CD14-positive monocyte (primary cell): ENCODE measurements at regions not wholly inside any gene's neighbourhood (a gene's known extent, or its start where the extent isn't known, plus 50 kb on each side); places are given as distances from the start of the nearest gene placed in this dataset.

Experiments used
- DNase-seq, 3 donors: peaks; one replicate each; pipeline ENCODE4 v3.0.0-alpha.2; 2011 to 2022
- H2AFZ ChIP-seq: 2 replicates; pipeline ENCODE4 v1.6.0; 2012; ENCODE audit warnings: mild to moderate bottlenecking, low read depth, low read length, inconsistent platforms; ENCODE audit not compliant: insufficient read depth, poor library complexity, severe bottlenecking
- H3K27ac ChIP-seq, 2 donors: 1 replicate in 1 of 2; 2 replicates in 1 of 2; pipeline ENCODE4 v1.5.1; 2012 to 2013; ENCODE audit warnings: low read length in 2 of 2, control low read depth in 1 of 2, inconsistent platforms in 1 of 2, low read depth in 1 of 2, mild to moderate bottlenecking in 1 of 2
- H3K27me3 ChIP-seq, 2 donors: one replicate each; pipeline versions ENCODE4 v1.6.0 to v1.6.1; 2011 to 2013; ENCODE audit warnings: low read length in 2 of 2; ENCODE audit not compliant: control insufficient read depth in 2 of 2, insufficient read depth in 2 of 2
- H3K36me3 ChIP-seq, 2 donors: replicated peaks in 1 of 2; 1 replicate in 1 of 2; 2 replicates in 1 of 2; pipeline versions ENCODE4 v1.5.1 to v1.6.1; 2012 to 2013; ENCODE audit warnings: low read length in 2 of 2, control low read depth in 1 of 2, inconsistent platforms in 1 of 2, mild to moderate bottlenecking in 1 of 2; ENCODE audit not compliant: insufficient read depth in 2 of 2, control insufficient read depth in 1 of 2
- H3K4me1 ChIP-seq, 2 donors: 1 replicate in 1 of 2; 2 replicates in 1 of 2; pipeline versions ENCODE4 v1.5.1 to v1.6.1; 2012 to 2013; ENCODE audit warnings: low read length in 2 of 2, control low read depth in 1 of 2, inconsistent platforms in 1 of 2, mild to moderate bottlenecking in 1 of 2, moderate library complexity in 1 of 2; ENCODE audit not compliant: insufficient read depth in 2 of 2, control insufficient read depth in 1 of 2
- H3K4me2 ChIP-seq: replicated peaks from 2 replicates; pipeline ENCODE3; 2012; ENCODE audit warnings: low read length, moderate library complexity, mild to moderate bottlenecking; ENCODE audit not compliant: poor library complexity, severe bottlenecking; ENCODE audit errors: extremely low read depth
- H3K4me3 ChIP-seq, 3 experiments: fragments of 200-600 bp in 1 of 3; sonication (generic) in 1 of 3; replicated peaks in 1 of 3; 1 replicate in 2 of 3; 2 replicates in 1 of 3; pipeline ENCODE4 v1.5.1; 2011 to 2013; ENCODE audit warnings: low read length in 3 of 3, mild to moderate bottlenecking in 3 of 3, control low read depth in 2 of 3, low read depth in 2 of 3, inconsistent platforms in 1 of 3, moderate library complexity in 1 of 3
- H3K79me2 ChIP-seq: 2 replicates; pipeline ENCODE4 v1.6.0; 2012; ENCODE audit warnings: mild to moderate bottlenecking, control low read depth, inconsistent platforms, low read length, moderate library complexity; ENCODE audit not compliant: insufficient read depth
- H3K9ac ChIP-seq: 2 replicates; pipeline ENCODE4 v1.6.0; 2017; ENCODE audit warnings: low read length, mild to moderate bottlenecking; ENCODE audit not compliant: insufficient read depth, poor library complexity, severe bottlenecking
- H3K9me3 ChIP-seq, 2 donors: replicated peaks in 1 of 2; 1 replicate in 1 of 2; 2 replicates in 1 of 2; pipeline versions ENCODE4 v1.5.1 to v1.6.1; 2012 to 2013; ENCODE audit warnings: low read length in 2 of 2, control low read depth in 1 of 2; ENCODE audit not compliant: control insufficient read depth in 1 of 2, insufficient read depth in 1 of 2
- H4K20me1 ChIP-seq: 2 replicates; pipeline ENCODE4 v1.6.0; 2012; ENCODE audit warnings: mild to moderate bottlenecking, low read length, control low read depth, moderate library complexity; ENCODE audit not compliant: insufficient read depth
- H3K27ac Mint-ChIP-seq, 7 donors: one replicate each; pipeline ENCODE4 v1.8.0; 2020; ENCODE audit warnings: mild to moderate bottlenecking in 7 of 7, mixed read lengths in 7 of 7, moderate library complexity in 6 of 7, inconsistent platforms in 2 of 7
- H3K27me3 Mint-ChIP-seq, 3 donors: one replicate each; pipeline ENCODE4 v1.8.0; 2021 to 2022; ENCODE audit warnings: low read depth in 3 of 3, mild to moderate bottlenecking in 3 of 3, mixed read lengths in 3 of 3, moderate library complexity in 3 of 3, inconsistent platforms in 1 of 3
- H3K36me3 Mint-ChIP-seq, 2 donors: one replicate each; pipeline ENCODE4 v1.8.0; 2020; ENCODE audit warnings: mixed read lengths in 2 of 2, inconsistent platforms in 1 of 2, mild to moderate bottlenecking in 1 of 2
- H3K4me1 Mint-ChIP-seq: one replicate; pipeline ENCODE4 v1.8.0; 2020; ENCODE audit warnings: mild to moderate bottlenecking, mixed read lengths
- H3K4me3 Mint-ChIP-seq, 2 donors: one replicate each; pipeline ENCODE4 v1.8.0; 2020; ENCODE audit warnings: mild to moderate bottlenecking in 2 of 2, mixed read lengths in 2 of 2, moderate library complexity in 1 of 2
- H3K9me3 Mint-ChIP-seq, 7 donors: one replicate each; pipeline ENCODE4 v1.8.0; 2020 to 2022; ENCODE audit warnings: mixed read lengths in 7 of 7, mild to moderate bottlenecking in 6 of 7, moderate library complexity in 6 of 7, inconsistent platforms in 2 of 7
- CTCF ChIP-seq: fragments of 200-600 bp; IDR thresholded peaks from one replicate; pipeline ENCODE4 v1.8.0; 2022; ENCODE audit warnings: antibody characterized with exemption, mild to moderate bottlenecking
- WGBS: methylation state at CpG from one replicate; pipeline ENCODE4 v1.1.5; 2013; ENCODE audit warnings: missing lambda C conversion rate; ENCODE audit not compliant: insufficient coverage; 5-methylcytosine and 5-hydroxymethylcytosine counted together
- intact Hi-C, 2 donors: fragments of 100-400 bp; cut with micrococcal nuclease; formaldehyde crosslinking; loops; one replicate each; pipeline versions ENCODE4 v1.15.0 to v1.15.1; 2023

GRCh38 chr18:62457877-62458276 is 64.9 kb upstream of the ZCCHC2 start:
- intact Hi-C loops = loop anchor here in 1 of 2 donors (10.0 kb wide), 1 partner anchor 67 kb away; the partner anchor contains the start of gene ZCCHC2
- Mint-ChIP-seq H3K4me1 (peaks cover 41% of the 10 kb centered on the region), H3K27ac (no peak overlapping the region), H3K36me3 (peaks cover 0 to 3% of the 10 kb centered on the region in 2 donors), H3K4me3 (no peak overlapping the region), H3K27me3 (peaks cover 0 to 4% (median 0%) of the 10 kb centered on the region in 3 donors), H3K9me3 (peaks cover 0 to 3% (median 0%) of the 10 kb centered on the region in 7 donors)
- Histone ChIP-seq H3K27me3 (no peaks in the 10 kb centered on the region), H3K27ac (no peak overlapping the region), H3K4me2 (no peak overlapping the region), H3K9me3 (no peaks in the 10 kb centered on the region), H3K4me1 (peaks cover 46 to 62% of the 10 kb centered on the region in 2 donors), H3K36me3 (no peaks in the 10 kb centered on the region), H3K79me2 (no peaks in the 10 kb centered on the region), H4K20me1 (no peaks in the 10 kb centered on the region), H3K9ac (no peak overlapping the region), H2AFZ (no peak overlapping the region), H3K4me3 (no peak overlapping the region)
- no peak for DNase-seq
- 83% methylated on average over 1 of the region's 3 CpGs for WGBS
- no peak for TF ChIP-seq CTCF

GRCh38 chr18:62458346-62458745 is 64.5 kb upstream of the ZCCHC2 start:
- Histone ChIP-seq H3K4me3 (no peak overlapping the region), H3K4me2 (no peak overlapping the region), H3K27me3 (no peaks in the 10 kb centered on the region), H4K20me1 (no peaks in the 10 kb centered on the region), H3K27ac (no peak overlapping the region), H3K9ac (no peak overlapping the region), H3K9me3 (no peaks in the 10 kb centered on the region), H2AFZ (peak overlapping the region; percentile 55), H3K79me2 (no peaks in the 10 kb centered on the region), H3K36me3 (no peaks in the 10 kb centered on the region), H3K4me1 (peaks cover 41 to 58% of the 10 kb centered on the region in 2 donors)
- intact Hi-C loops = loop anchor here in 1 of 2 donors (10.0 kb wide), 1 partner anchor 66 kb away; the partner anchor contains the start of gene ZCCHC2
- WGBS = no CpG with 5 or more reads among the region's 2 CpGs
- Mint-ChIP-seq H3K4me3 (no peak overlapping the region), H3K27ac (no peak overlapping the region), H3K4me1 (peaks cover 39% of the 10 kb centered on the region), H3K27me3 (peaks cover 0 to 4% (median 0%) of the 10 kb centered on the region in 3 donors), H3K9me3 (peaks cover 0 to 3% (median 0%) of the 10 kb centered on the region in 7 donors), H3K36me3 (peaks cover 0 to 3% of the 10 kb centered on the region in 2 donors)
- DNase-seq = no peak
- TF ChIP-seq CTCF = no peak
